B cell (primary cell): ENCODE measurements at regions not wholly inside any gene's neighbourhood (a gene's known extent, or its start where the extent isn't known, plus 50 kb on each side); places are given as distances from the start of the nearest gene placed in this dataset.

ENCODE experiments used
- EZH2 ChIP-seq: IDR thresholded peaks from 2 replicates; pipeline ENCODE4 v1.6.1; 2012; ENCODE audit warnings: borderline replicate concordance, low read depth, mild to moderate bottlenecking, moderate library complexity, low read length; ENCODE audit not compliant: insufficient read depth, poor library complexity, severe bottlenecking
- TF ChIP-seq, protein P1 (sequence below): fragments of 200-600 bp; IDR thresholded peaks from one replicate; pipeline ENCODE4 v1.8.0; 2022; ENCODE audit warnings: antibody characterized with exemption, mild to moderate bottlenecking

DNA sequence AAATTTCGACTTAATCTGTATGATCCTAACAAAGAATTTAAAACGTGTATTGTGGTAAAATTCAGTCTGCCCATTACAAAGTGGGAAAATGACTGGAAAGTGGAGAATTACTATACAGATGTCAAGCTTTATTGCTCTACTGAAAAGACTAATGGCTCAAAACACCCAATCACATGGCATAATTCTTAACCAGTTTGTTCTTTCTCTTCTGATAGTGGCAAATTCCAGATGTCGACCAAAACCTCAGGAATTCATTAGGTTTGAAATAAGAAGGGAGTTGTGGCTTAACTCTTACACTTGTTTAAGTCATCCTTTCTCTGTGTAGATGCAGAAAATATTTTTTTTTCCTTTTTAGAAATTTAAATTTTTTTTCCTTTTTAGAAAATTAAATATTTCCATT lies 1254.9 kb upstream of the LRRN3 start:
- TF ChIP-seq, protein P1, sequence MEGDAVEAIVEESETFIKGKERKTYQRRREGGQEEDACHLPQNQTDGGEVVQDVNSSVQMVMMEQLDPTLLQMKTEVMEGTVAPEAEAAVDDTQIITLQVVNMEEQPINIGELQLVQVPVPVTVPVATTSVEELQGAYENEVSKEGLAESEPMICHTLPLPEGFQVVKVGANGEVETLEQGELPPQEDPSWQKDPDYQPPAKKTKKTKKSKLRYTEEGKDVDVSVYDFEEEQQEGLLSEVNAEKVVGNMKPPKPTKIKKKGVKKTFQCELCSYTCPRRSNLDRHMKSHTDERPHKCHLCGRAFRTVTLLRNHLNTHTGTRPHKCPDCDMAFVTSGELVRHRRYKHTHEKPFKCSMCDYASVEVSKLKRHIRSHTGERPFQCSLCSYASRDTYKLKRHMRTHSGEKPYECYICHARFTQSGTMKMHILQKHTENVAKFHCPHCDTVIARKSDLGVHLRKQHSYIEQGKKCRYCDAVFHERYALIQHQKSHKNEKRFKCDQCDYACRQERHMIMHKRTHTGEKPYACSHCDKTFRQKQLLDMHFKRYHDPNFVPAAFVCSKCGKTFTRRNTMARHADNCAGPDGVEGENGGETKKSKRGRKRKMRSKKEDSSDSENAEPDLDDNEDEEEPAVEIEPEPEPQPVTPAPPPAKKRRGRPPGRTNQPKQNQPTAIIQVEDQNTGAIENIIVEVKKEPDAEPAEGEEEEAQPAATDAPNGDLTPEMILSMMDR, result no peak
- TF ChIP-seq EZH2, result no peak
